K562 (cell line): ENCODE measurements at regions not wholly inside any gene's neighbourhood (a gene's known extent, or its start where the extent isn't known, plus 50 kb on each side); places are given as distances from the start of the nearest gene placed in this dataset.
A peak's percentile ranks its signal among the peaks of the same experiment; 100 is the strongest.

Experiments
- ATAC-seq: fragments of 200-7000 bp; cut with Tn5 transposase; 3 replicates; pipeline ENCODE4 v1.9.1; 2020; ENCODE audit warnings: moderate library complexity
- BruUV-seq: library from RNA; stranded (reverse); fragments of 400-500 nt; replicated peaks from 2 replicates; lab custom pipeline; 2021; lab: Mats Ljungman, UMichigan
- CTCF ChIA-PET: fragments of 300-600 bp; formaldehyde crosslinking; extraction: SDS; loops from one replicate; lab custom pipeline; 2021; ENCODE audit warnings: low intra/inter-chr PET ratio; lab: Yijun Ruan, JAX
- POLR2A ChIA-PET: fragments of 300-600, 350-650 bp; sonication (Branson Sonifier 250); formaldehyde crosslinking; extraction: SDS; loops from one replicate; lab custom pipeline; 2021; ENCODE audit warnings: antibody characterized with exemption, inconsistent platforms; lab: Yijun Ruan, JAX
- DNase-seq, 4 experiments: peaks; one replicate each; pipeline versions ENCODE4 v3.0.0 to v3.0.0-alpha.2; 2011 to 2018; ENCODE audit warnings: low spot score in 3 of 4, mixed read lengths in 3 of 4; ENCODE audit errors: extremely low read depth in 1 of 4
- FAIRE-seq: peaks from 2 replicates; lab custom pipeline; 2011; peaks lifted over from hg19 to GRCh38; lab: Jason Lieb, UNC
- H2AFZ ChIP-seq: 2 replicates; pipeline ENCODE4 v1.6.0; 2011; ENCODE audit warnings: low read depth, low read length, control low read depth, inconsistent platforms
- H3K27ac ChIP-seq: fragments of 200-600 bp; 3 replicates; pipeline ENCODE4 v1.8.0; 2011; ENCODE audit warnings: low read depth, mild to moderate bottlenecking, control low read depth, inconsistent platforms, low read length, moderate library complexity, mixed read lengths; ENCODE audit errors: extremely low read depth
- H3K27me3 ChIP-seq, 2 experiments: fragments of 300-600 bp in 1 of 2; 2 replicates in 1 of 2; 3 replicates in 1 of 2; pipeline versions ENCODE4 v1.6.0 to v1.8.0; 2011; ENCODE audit warnings: inconsistent platforms in 2 of 2, low read length in 2 of 2, mild to moderate bottlenecking in 1 of 2, mixed read lengths in 1 of 2, moderate library complexity in 1 of 2; ENCODE audit not compliant: control insufficient read depth in 2 of 2, insufficient read depth in 2 of 2
- H3K36me3 ChIP-seq: fragments of 300-600 bp; 3 replicates; pipeline ENCODE4 v1.8.0; 2011; ENCODE audit warnings: mild to moderate bottlenecking, low read length, inconsistent platforms; ENCODE audit not compliant: control insufficient read depth, insufficient read depth
- H3K4me1 ChIP-seq, 2 experiments: fragments of 200-600 bp in 1 of 2; replicated peaks in 1 of 2; 2 replicates in 1 of 2; 3 replicates in 1 of 2; pipeline versions ENCODE4 v1.5.1 to v1.8.0; 2011; ENCODE audit warnings: inconsistent platforms in 2 of 2, low read length in 2 of 2, mild to moderate bottlenecking in 1 of 2, mixed read lengths in 1 of 2, moderate library complexity in 1 of 2; ENCODE audit not compliant: control insufficient read depth in 2 of 2, insufficient read depth in 2 of 2
- H3K4me2 ChIP-seq: 2 replicates; pipeline ENCODE4 v1.6.1; 2011; ENCODE audit warnings: low read length, control low read depth, inconsistent platforms, mixed read lengths; ENCODE audit not compliant: insufficient read depth
- H3K4me3 ChIP-seq: fragments of 200-600 bp; sonication (generic), shearing (Covaris generic); 2 replicates; pipeline ENCODE4 v1.5.1; 2016; ENCODE audit warnings: control low read depth, inconsistent platforms
- H3K79me2 ChIP-seq: fragments of 200-600 bp; 3 replicates; pipeline ENCODE4 v1.8.0; 2011; ENCODE audit warnings: low read length, inconsistent platforms; ENCODE audit not compliant: control insufficient read depth, insufficient read depth
- H3K9ac ChIP-seq, 2 experiments: 2 replicates each; pipeline versions ENCODE4 v1.6.0 to v1.6.1; 2011; ENCODE audit warnings: low read depth in 2 of 2, low read length in 2 of 2, control low read depth in 1 of 2, inconsistent platforms in 1 of 2, mild to moderate bottlenecking in 1 of 2, mixed read lengths in 1 of 2; ENCODE audit not compliant: insufficient read depth in 1 of 2
- H3K9me1 ChIP-seq: one replicate; pipeline ENCODE4 v1.6.0; 2011; ENCODE audit warnings: inconsistent platforms, mild to moderate bottlenecking, low read length, moderate library complexity; ENCODE audit not compliant: control insufficient read depth, insufficient read depth
- H3K9me3 ChIP-seq: replicated peaks from 2 replicates; pipeline ENCODE4 v1.5.1; 2011; ENCODE audit warnings: low read depth, low read length, inconsistent platforms; ENCODE audit not compliant: control insufficient read depth, insufficient read depth
- H4K20me1 ChIP-seq: replicated peaks from 2 replicates; pipeline ENCODE4 v1.6.1; 2011; ENCODE audit warnings: low read length, inconsistent platforms, mixed read lengths; ENCODE audit not compliant: control insufficient read depth, insufficient read depth
- GMEB1 ChIP-seq: fragments of 250-450 bp; sonication (Bioruptor Pico); IDR thresholded peaks from 2 replicates; pipeline ENCODE4 v1.4.0; 2020; ENCODE audit warnings: mild to moderate bottlenecking
- IFI16 ChIP-seq: fragments of 250-450 bp; sonication (Bioruptor Pico); IDR thresholded peaks from 2 replicates; pipeline ENCODE4 v2.1.2; 2022; ENCODE audit warnings: mild to moderate bottlenecking, inconsistent platforms
- POLR2A ChIP-seq: fragments of 450-650 bp; conservative IDR thresholded peaks from 2 replicates; pipeline ENCODE4 v1.6.1; 2016
- SMAD1 ChIP-seq: fragments of 150-350 bp; IDR thresholded peaks from 2 replicates; pipeline ENCODE4 v1.6.1; 2014; ENCODE audit warnings: low read length, low read depth; ENCODE audit not compliant: partially characterized antibody
- THAP7 ChIP-seq: fragments of 250-450 bp; sonication (Bioruptor Pico); IDR thresholded peaks from 2 replicates; pipeline ENCODE4 v1.5.0; 2021
- XRCC5 ChIP-seq: fragments of 200-400 bp; formaldehyde crosslinking; IDR thresholded peaks from 2 replicates; pipeline ENCODE4 v1.6.1; 2017; ENCODE audit warnings: low read depth, mild to moderate bottlenecking, low read length
- ZBTB12 ChIP-seq: fragments of 250-450 bp; sonication (Bioruptor Pico); IDR thresholded peaks from 2 replicates; pipeline ENCODE4 v1.4.0; 2020
- WGBS: fragments of 100-300 bp; shearing (Covaris generic); methylation state at CpG from one replicate; pipeline ENCODE4 v1.1.6; 2016; ENCODE audit warnings: low coverage, mixed read lengths; ENCODE audit not compliant: insufficient coverage; ENCODE audit errors: missing lambda C conversion rate; 5-methylcytosine and 5-hydroxymethylcytosine counted together
- in situ Hi-C: fragments of 300-500 bp; cut with MboI; formaldehyde crosslinking; loops from 4 replicates; pipeline ENCODE4 v1.15.0; 2018; ENCODE audit warnings: inconsistent platforms, mixed read lengths
- intact Hi-C: fragments of 100-400 bp; cut with micrococcal nuclease; formaldehyde crosslinking; loops from 2 replicates; pipeline ENCODE4 v1.14.2; 2022

DNA sequence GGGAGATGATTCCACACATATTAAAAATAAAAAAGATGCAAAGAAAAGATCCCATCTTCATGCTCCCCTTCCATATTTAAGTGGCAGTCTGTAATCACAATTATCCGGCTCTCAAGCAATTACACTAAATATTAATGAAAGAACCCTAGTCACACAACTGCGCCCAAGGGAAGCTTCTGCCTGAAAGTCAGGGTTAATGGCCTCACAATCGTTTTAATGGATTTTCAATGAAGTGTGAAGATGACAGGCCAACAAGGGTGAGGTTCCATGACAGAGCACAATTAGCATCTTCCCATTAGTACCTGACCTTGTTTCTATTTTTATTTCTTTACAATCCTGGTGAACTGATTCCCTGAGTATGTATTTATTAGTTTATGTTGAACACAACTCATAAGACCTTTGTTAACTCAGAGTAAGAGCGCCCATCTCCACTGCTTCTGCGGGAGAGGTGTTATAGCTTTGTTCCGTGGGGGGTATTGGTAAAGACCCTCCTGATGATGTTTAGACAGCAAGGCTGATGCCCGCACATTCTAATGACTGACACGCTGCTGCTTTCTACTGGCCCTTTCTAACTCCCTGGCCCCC lies 80.9 kb downstream of the IER5 start:
- intact Hi-C loops = no loop called here
- POLR2A ChIA-PET = interaction anchor here (0.6 to 1.4 kb wide), 4 partner anchors 11 to 269 kb away, joined by 3 to 4 read pairs (median 4); no protein-coding TSS in a partner anchor
- H3K4me3 ChIP-seq = no peak overlapping the region
- H3K9me3 ChIP-seq = peaks cover 7% of the 10 kb centered on the region; the same call in 1 of the 2 replicates
- H3K4me1 ChIP-seq = peaks cover 0 to 5% of the 10 kb centered on the region in 2 experiments; a peak in 3 of 5 replicates
- BruUV-seq = no TSS peak
- no peak overlapping the region for H3K4me2 ChIP-seq
- in situ Hi-C loops = loop anchor here (5.0 to 25.0 kb wide), 3 partner anchors 287 to 907 kb away; partner anchors contain the start of gene XPR1
- ATAC-seq = no peak
- no peak for TF ChIP-seq SMAD1
- TF ChIP-seq POLR2A = no peak
- TF ChIP-seq, all 486 proteins: peak for 0
- H3K9me1 ChIP-seq = no peaks in the 10 kb centered on the region
- DNase-seq (no peak), FAIRE-seq (no peak)
- H3K79me2 ChIP-seq = no peaks in the 10 kb centered on the region
- CTCF ChIA-PET = no interaction called here
- peak overlapping the region; percentile 16; the same call in 1 of the 2 replicates for H2AFZ ChIP-seq
- H3K27ac ChIP-seq = no peak overlapping the region
- WGBS = 26% methylated on average over 8 of the region's 8 CpGs
- H3K36me3 ChIP-seq = no peaks in the 10 kb centered on the region
- H4K20me1 ChIP-seq = no peaks in the 10 kb centered on the region
- no peaks in the 10 kb centered on the region for H3K27me3 ChIP-seq
- no peak overlapping the region for H3K9ac ChIP-seq

DNA sequence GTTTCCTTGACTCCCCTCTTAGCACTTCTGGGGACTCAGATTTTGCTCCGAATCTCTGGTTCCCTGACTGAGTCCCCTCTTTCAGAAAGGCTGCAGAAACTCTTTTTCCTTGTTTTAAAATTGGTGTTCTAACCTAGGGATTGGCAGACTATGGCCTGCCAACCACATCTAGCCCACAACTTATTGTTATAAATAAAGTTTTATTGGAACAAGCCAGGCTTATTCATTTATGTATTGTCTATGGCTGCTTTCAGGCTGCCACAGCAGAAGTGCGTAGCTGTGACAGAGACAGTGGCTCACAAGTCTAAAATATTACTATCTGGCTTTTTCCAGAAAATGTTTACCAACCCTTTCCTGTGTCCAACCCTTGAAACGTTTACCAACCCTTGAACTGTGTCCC lies 81.7 kb downstream of the IER5 start:
- BruUV-seq = no TSS peak
- TF ChIP-seq GMEB1 (CRISPR knock-in tag) (no peak), IFI16 (no peak), ZBTB12 (CRISPR knock-in tag) (no peak), XRCC5 (no peak), THAP7 (CRISPR knock-in tag) (no peak)

More for the DNA sequence above, 81.7 kb downstream of the IER5 start:
- POLR2A ChIA-PET = interaction anchor here (0.6 kb wide), 1 partner anchor 64 kb away, joined by 3 read pairs; no protein-coding TSS in a partner anchor
- in situ Hi-C loops = loop anchor here (25.0 kb wide), 2 partner anchors 533 to 908 kb away; partner anchors contain the start of gene XPR1
- Histone ChIP-seq H3K4me3 (no peak overlapping the region), H3K27ac (no peak overlapping the region), H3K27me3 (no peaks in the 10 kb centered on the region; a peak in 1 of 5 replicates), H3K4me1 (peaks cover under 1 to 5% of the 10 kb centered on the region in 2 experiments; a peak in 4 of 5 replicates), H3K4me2 (no peak overlapping the region), H2AFZ (peak overlapping the region; percentile 16), H3K79me2 (no peaks in the 10 kb centered on the region), H4K20me1 (no peaks in the 10 kb centered on the region), H3K36me3 (no peaks in the 10 kb centered on the region), H3K9me1 (no peaks in the 10 kb centered on the region), H3K9ac (no peak overlapping the region), H3K9me3 (0 out of 2 replicates have a peak, but pooled peaks cover 2% of the 10 kb centered on the region)
- ATAC-seq (no peak), DNase-seq (no peak), FAIRE-seq (no peak)
- CTCF ChIA-PET = no interaction called here
- intact Hi-C loops = no loop called here
- 22% methylated on average over 3 of the region's 3 CpGs for WGBS
